Upper lobe of right lung (tissue), 1 donor: ENCODE measurements at regions not wholly inside any gene's neighbourhood (a gene's known extent, or its start where the extent isn't known, plus 50 kb on each side); places are given as distances from the start of the nearest gene placed in this dataset.
"Not testable (repeated sequence)": the region's sequence is repeated elsewhere in the genome, so short reads cannot be mapped to it uniquely, and the experiment has no call there.

ENCODE experiments used
- ATAC-seq: fragments of 200-7000 bp; cut with Tn5 transposase; one replicate; pipeline ENCODE4 v1.9.1; 2020; ENCODE audit warnings: mild to moderate bottlenecking, moderate library complexity
- DNase-seq: peaks from one replicate; pipeline ENCODE4 v3.0.0-alpha.2; 2020
- H3K27ac ChIP-seq: fragments of 200-600 bp; one replicate; pipeline ENCODE4 v1.8.0; 2022
- H3K27me3 ChIP-seq: fragments of 200-600 bp; one replicate; pipeline ENCODE4 v1.8.0; 2022; ENCODE audit warnings: mild to moderate bottlenecking
- H3K36me3 ChIP-seq: fragments of 200-600 bp; one replicate; pipeline ENCODE4 v1.8.0; 2022
- H3K4me1 ChIP-seq: fragments of 200-600 bp; one replicate; pipeline ENCODE4 v1.8.0; 2022
- H3K4me3 ChIP-seq: fragments of 200-600 bp; one replicate; pipeline ENCODE4 v1.8.0; 2022; ENCODE audit warnings: mild to moderate bottlenecking
- H3K9me3 ChIP-seq: fragments of 200-600 bp; one replicate; pipeline ENCODE4 v1.8.0; 2022
- intact Hi-C: fragments of 100-400 bp; cut with DNase I; formaldehyde crosslinking; loops from one replicate; pipeline ENCODE4 v1.11.0; 2022
- TF ChIP-seq, protein P1 (sequence below): fragments of 200-600 bp; IDR thresholded peaks from one replicate; pipeline ENCODE4 v1.8.0; 2022; ENCODE audit warnings: antibody characterized with exemption
- donor health status: DM: no; HTN: yes; CAD: no; lungs with severe emphysema.

DNA sequence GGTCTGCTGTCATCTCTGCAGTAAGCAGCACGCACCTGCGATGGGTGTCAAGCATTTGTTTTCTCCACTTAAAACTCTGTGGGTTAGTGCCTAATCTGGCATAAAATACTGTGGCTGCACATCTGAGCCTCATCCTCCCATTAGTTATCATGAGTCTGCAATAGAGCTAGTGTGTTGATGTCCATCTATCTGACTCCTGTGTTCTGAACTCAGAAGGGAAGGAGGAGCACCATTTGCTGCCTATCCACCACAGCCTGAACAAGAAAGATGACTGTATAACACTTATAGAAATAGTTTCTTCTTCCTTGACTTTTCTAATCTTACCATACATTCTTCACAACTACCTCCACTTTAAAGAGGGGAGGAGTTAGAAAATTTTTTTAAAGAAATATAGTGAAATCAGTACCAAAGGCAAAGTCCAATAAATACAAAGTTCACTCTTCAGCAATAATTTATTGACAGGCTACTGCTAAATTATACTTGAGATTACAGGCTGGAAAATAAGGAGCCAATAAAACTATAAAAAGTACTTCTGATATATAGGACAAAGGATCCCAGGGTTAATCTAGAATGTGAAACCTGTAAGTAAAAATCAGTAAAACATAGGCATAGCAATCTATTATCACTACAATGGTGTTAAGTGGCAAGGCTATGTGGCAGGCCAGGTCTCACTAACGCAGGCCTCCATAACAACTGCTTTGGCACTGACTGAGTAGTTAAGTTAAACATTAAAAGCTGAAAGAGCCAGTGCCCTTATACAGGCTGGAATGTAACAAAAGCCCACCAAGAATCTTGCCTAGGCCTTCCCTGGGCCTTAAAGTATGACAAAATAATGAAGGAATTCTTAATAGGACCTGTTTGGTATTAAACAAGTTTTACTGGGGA, 70.2 kb downstream of the LGALS9C start:
- not testable (repeated sequence) for H3K4me3 ChIP-seq

DNA sequence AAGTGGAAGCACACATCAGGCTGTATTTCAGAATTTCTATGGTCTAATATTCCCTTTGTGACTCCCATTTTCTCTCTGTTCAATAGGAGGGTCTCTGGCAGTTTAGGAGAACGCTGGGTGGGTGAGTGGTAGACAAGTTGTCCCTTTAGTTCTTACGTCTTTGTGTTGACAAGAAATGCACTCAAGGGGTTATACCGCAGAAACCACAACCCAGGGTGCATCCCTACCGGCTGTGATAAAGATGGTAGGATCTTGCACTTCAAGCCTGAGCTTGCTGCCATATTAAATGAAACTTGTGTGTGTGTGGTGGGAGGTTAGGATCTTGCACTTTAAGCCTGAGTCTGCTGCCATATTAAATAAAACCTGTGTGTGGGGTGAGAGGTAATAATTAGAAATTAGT, 80.5 kb downstream of the LGALS9C start:
- intact Hi-C loops, ATAC-seq: not testable (repeated sequence)

More for the DNA sequence above, 70.2 kb downstream of the LGALS9C start:
- H3K27ac ChIP-seq, DNase-seq, H3K36me3 ChIP-seq, ATAC-seq, H3K27me3 ChIP-seq, intact Hi-C loops, H3K4me1 ChIP-seq, H3K9me3 ChIP-seq: not testable (repeated sequence)

DNA sequence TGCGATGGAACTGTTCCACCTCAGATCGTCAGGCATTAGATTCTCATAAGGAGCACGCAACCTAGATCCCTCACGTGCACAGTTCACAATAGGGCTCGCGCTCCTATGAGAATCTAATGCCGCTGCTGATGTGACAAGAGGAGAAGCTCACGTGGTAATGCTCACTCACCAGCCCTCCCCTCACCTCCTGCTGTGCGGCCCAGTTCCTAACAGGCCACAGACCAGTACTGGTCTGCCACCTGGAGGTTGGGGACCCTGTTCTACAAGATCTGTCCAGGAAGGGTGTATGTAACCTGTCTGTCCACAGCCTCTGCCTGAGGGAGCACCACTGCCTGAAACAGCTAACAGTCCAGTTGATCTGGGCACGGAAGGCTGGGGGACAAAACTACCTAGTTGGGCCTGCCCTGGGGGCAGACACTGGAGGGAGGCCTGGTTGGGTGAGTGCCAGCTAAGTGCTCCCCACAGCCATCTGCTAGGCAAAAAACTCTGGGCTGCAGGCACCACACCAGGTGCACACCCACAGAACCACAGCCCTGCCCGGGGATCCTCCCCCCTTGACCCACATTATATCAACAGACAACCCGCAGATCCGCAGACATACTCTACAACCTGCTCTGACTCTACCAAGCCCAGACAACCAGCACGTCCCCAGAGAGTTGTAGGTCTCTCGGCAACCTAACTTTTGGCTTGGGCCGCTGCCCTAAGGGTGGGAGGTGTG, 80.7 kb downstream of the TBC1D28 start:
- ATAC-seq = peak; percentile 63
- H3K4me3 ChIP-seq, H3K36me3 ChIP-seq, H3K4me1 ChIP-seq, H3K27ac ChIP-seq, H3K9me3 ChIP-seq, intact Hi-C loops, DNase-seq, H3K27me3 ChIP-seq: not testable (repeated sequence)

More for the DNA sequence above, 80.5 kb downstream of the LGALS9C start:
- not testable (repeated sequence) for DNase-seq, H3K36me3 ChIP-seq, H3K4me1 ChIP-seq, H3K9me3 ChIP-seq, H3K27ac ChIP-seq, H3K27me3 ChIP-seq, H3K4me3 ChIP-seq

DNA sequence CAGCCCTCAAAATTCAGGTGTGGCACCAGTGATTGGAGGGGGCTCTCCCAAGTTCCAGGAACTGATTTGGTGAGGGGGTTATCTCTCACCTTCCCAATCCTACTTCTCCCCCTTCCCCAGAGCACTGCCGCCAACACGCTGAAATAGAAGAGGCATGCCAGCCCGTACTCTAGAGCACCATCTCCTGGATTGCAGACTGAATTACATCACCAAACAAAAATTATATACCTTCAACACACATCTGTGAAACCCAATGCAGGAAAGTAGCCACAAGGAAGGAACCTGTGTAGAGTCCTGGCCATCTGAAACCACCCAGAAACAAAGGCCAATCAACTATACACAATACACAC, 80.1 kb downstream of the TBC1D28 start:
- H3K36me3 ChIP-seq, intact Hi-C loops, H3K9me3 ChIP-seq, H3K4me1 ChIP-seq, H3K27ac ChIP-seq, DNase-seq, H3K27me3 ChIP-seq, H3K4me3 ChIP-seq: not testable (repeated sequence)
- TF ChIP-seq, protein P1, sequence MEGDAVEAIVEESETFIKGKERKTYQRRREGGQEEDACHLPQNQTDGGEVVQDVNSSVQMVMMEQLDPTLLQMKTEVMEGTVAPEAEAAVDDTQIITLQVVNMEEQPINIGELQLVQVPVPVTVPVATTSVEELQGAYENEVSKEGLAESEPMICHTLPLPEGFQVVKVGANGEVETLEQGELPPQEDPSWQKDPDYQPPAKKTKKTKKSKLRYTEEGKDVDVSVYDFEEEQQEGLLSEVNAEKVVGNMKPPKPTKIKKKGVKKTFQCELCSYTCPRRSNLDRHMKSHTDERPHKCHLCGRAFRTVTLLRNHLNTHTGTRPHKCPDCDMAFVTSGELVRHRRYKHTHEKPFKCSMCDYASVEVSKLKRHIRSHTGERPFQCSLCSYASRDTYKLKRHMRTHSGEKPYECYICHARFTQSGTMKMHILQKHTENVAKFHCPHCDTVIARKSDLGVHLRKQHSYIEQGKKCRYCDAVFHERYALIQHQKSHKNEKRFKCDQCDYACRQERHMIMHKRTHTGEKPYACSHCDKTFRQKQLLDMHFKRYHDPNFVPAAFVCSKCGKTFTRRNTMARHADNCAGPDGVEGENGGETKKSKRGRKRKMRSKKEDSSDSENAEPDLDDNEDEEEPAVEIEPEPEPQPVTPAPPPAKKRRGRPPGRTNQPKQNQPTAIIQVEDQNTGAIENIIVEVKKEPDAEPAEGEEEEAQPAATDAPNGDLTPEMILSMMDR = peak; percentile 54
- ATAC-seq = peak; percentile 93

DNA sequence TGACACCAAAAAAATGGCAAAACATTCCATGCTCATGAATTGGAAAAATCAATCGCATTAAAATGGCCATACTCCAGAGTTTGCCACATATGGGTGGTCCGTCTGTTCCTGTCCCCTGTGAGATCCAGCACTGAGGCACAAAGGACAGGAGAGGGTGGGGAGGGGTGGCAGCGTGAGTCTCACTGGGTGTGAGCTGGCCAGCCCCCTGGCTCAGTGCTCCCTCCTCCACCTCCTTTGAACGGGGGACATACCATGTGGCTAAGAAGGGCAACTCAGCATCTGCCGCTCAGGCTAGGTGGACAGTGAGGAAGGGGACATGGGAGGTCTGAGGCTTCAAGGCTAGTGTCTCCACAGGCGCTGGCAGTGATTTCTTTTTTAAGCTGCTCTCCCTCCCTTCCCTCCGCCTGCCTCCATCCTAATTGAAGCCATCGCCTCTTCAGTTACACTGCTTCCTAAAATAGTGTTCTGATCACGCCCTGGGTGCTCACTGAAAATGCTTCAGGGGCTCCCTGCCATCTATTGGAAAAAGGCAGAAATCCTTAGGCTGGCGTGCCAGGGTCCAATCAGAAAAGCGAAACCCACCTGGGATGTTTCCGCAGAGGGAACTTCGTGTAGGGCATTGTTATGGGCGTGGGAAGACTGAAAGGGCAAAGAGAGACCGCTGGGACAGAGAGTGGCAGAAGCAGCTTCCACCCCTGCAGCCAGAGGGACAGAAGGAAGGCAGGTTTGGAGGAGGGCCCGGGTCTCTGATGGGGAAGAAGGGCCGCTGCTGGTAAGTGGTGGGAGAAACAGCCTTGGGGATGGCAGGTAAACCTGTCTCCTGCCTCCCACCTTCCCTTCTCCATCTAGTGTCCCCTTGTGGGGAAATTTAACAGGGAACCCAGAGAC, 75.8 kb downstream of the TBC1D28 start:
- H3K4me1 ChIP-seq, H3K9me3 ChIP-seq, H3K4me3 ChIP-seq, H3K27ac ChIP-seq, intact Hi-C loops, DNase-seq, H3K36me3 ChIP-seq, H3K27me3 ChIP-seq, ATAC-seq: not testable (repeated sequence)

DNA sequence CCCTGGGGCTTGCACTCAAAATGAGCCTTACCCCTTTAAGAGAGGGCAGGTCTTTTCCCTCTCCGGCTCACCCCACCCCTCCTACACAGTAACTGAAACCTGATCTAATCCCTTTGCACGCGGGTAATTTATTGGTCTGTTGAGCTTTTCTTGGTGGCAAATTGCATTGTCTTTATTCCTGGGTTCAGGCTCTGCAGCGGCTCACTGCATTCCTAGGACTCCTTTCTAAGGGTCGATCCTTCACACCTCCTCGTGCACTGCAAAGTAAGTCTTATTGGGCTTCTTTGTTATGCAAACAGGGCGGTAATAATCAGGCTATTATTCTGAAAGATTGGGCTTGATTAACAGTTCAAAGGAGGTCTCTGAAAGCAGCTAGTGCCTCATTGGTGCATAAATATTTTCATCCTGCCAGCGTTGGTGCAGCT, 74.7 kb downstream of the TBC1D28 start:
- H3K9me3 ChIP-seq, H3K4me1 ChIP-seq, H3K27me3 ChIP-seq, DNase-seq, H3K27ac ChIP-seq, H3K36me3 ChIP-seq, intact Hi-C loops: not testable (repeated sequence)
- H3K4me3 ChIP-seq = peak overlapping the region; percentile 33
- ATAC-seq = peak; percentile 95

DNA sequence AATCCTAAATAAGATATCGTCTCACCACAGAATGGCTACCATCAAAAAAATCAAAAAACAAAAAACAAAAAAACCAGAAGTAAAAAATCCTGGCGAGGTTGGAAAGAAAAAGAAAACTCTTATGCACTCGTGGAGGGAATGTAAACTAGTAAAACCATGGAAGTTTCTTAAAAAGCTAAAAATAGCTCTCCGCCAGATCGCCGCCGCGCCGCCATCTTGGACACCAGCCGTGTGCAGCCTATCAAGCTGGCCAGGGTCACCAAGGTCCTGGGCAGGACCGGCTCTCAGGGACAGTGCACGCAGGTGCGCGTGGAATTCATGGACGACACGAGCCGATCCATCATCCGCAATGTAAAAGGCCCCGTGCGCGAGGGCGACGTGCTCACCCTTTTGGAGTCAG, 71.7 kb downstream of the TBC1D28 start:
- H3K27me3 ChIP-seq, ATAC-seq, intact Hi-C loops, H3K4me3 ChIP-seq, H3K27ac ChIP-seq, DNase-seq, H3K4me1 ChIP-seq, H3K36me3 ChIP-seq, H3K9me3 ChIP-seq: not testable (repeated sequence)

DNA sequence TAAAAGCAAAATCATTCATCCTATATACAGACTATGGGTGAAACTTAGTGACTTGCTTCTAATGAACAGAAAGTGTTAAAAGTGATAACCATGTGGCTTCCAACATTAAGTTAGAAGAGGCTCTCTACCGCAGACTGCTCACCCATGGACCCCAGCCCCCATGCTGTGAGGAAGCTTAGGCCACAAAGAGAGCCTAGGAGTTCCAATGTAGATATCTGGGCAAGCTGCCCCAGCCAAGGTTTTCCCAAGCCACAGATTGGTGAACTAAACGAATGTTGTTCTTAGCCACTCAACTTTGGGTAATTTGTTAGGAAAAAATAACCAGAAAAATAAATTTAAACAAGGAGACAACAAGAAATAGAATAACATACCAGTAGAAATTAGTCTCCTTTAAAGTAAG, 70.1 kb downstream of the TBC1D28 start:
- H3K4me3 ChIP-seq, intact Hi-C loops, ATAC-seq, H3K36me3 ChIP-seq, H3K9me3 ChIP-seq, H3K27me3 ChIP-seq, H3K27ac ChIP-seq, DNase-seq, H3K4me1 ChIP-seq: not testable (repeated sequence)
